HepG2 (cell line): ENCODE measurements at regions not wholly inside any gene's neighbourhood (a gene's known extent, or its start where the extent isn't known, plus 50 kb on each side); places are given as distances from the start of the nearest gene placed in this dataset.

Source experiments
- CREB3 ChIP-seq: sonication (generic); formaldehyde crosslinking; IDR thresholded peaks from 2 replicates; pipeline ENCODE4 v1.5.0; 2020; ENCODE audit warnings: missing genetic modification reagents
- CTCF ChIP-seq: sonication (generic); formaldehyde crosslinking; IDR thresholded peaks from 2 replicates; pipeline ENCODE4 v1.5.0; 2020; ENCODE audit warnings: mild to moderate bottlenecking, missing genetic modification reagents, moderate library complexity
- E2F1 ChIP-seq: sonication (generic); formaldehyde crosslinking; IDR thresholded peaks from 2 replicates; pipeline ENCODE4 v1.5.0; 2020; ENCODE audit warnings: missing genetic modification reagents
- ETV6 ChIP-seq: sonication (generic); formaldehyde crosslinking; conservative IDR thresholded peaks from 2 replicates; pipeline ENCODE4 v1.4.0; 2020; ENCODE audit warnings: missing genetic modification reagents
- GABPB1 ChIP-seq: IDR thresholded peaks from 2 replicates; pipeline ENCODE4 v1.6.1; 2016; ENCODE audit warnings: mild to moderate bottlenecking, missing genetic modification reagents, moderate library complexity, missing compliant biosample characterization
- MBNL3 ChIP-seq: fragments of 250-450 bp; sonication (Bioruptor Pico); conservative IDR thresholded peaks from 2 replicates; pipeline ENCODE4 v1.8.0; 2022; ENCODE audit warnings: mild to moderate bottlenecking, inconsistent platforms
- NFE2 ChIP-seq: sonication (generic); formaldehyde crosslinking; IDR thresholded peaks from 2 replicates; pipeline ENCODE4 v1.4.0; 2020; ENCODE audit warnings: missing genetic modification reagents
- NFIB ChIP-seq: sonication (generic); formaldehyde crosslinking; IDR thresholded peaks from 2 replicates; pipeline ENCODE4 v1.9.0; 2021; ENCODE audit warnings: missing genetic modification reagents, mild to moderate bottlenecking, borderline replicate concordance
- TAF1 ChIP-seq: sonication (generic); formaldehyde crosslinking; IDR thresholded peaks from 2 replicates; pipeline ENCODE4 v1.4.0; 2020; ENCODE audit warnings: missing genetic modification reagents
- ZNF431 ChIP-seq: sonication (generic); formaldehyde crosslinking; IDR thresholded peaks from 2 replicates; pipeline ENCODE4 v1.9.0; 2022; ENCODE audit warnings: missing genetic modification reagents, low read depth, mild to moderate bottlenecking, borderline replicate concordance
- ZNF639 ChIP-seq: conservative IDR thresholded peaks from 2 replicates; pipeline ENCODE4 v1.6.1; 2018; ENCODE audit warnings: missing genetic modification reagents

- no peak for TF ChIP-seq MBNL3
- TF ChIP-seq ZNF639 (CRISPR knock-in tag), result no peak
- TF ChIP-seq ZNF431 (CRISPR knock-in tag), result no peak
- no peak for TF ChIP-seq TAF1
- TF ChIP-seq NFE2 (CRISPR knock-in tag), result no peak
- no peak for TF ChIP-seq NFIB (CRISPR knock-in tag)
- TF ChIP-seq CTCF (CRISPR knock-in tag), result no peak
- no peak for TF ChIP-seq CREB3
- TF ChIP-seq E2F1, result no peak
- no peak for TF ChIP-seq ETV6 (CRISPR knock-in tag)
- no peak for TF ChIP-seq GABPB1 (CRISPR knock-in tag)
Measured at GRCh38 chr11:76282172-76282571, 75.9 kb upstream of the WNT11 start.
